A549 (cell line): ENCODE measurements at regions not wholly inside any gene's neighbourhood (a gene's known extent, or its start where the extent isn't known, plus 50 kb on each side); places are given as distances from the start of the nearest gene placed in this dataset.

Experiments used
- MAZ ChIP-seq: fragments of 150-350 bp; IDR thresholded peaks from 2 replicates; pipeline ENCODE4 v1.6.1; 2014; ENCODE audit warnings: antibody characterized with exemption, low read depth, low read length, borderline replicate concordance
- POLR2A ChIP-seq: IDR thresholded peaks from 2 replicates; pipeline ENCODE4 v1.6.1; 2012; ENCODE audit warnings: mild to moderate bottlenecking, low read length
- ZFP36 ChIP-seq: fragments of 450-650 bp; IDR thresholded peaks from 2 replicates; pipeline ENCODE4 v1.6.1; 2014; ENCODE audit warnings: borderline replicate concordance; ENCODE audit not compliant: partially characterized antibody
- TF ChIP-seq, protein P1 (sequence below): fragments of >200 bp; sonication (Bioruptor Twin); formaldehyde crosslinking; IDR thresholded peaks from 3 replicates; pipeline ENCODE4 v1.5.1; 2016

GRCh38 chr2:592737-593136 is 84.5 kb downstream of the TMEM18 start:
- TF ChIP-seq, protein P1, sequence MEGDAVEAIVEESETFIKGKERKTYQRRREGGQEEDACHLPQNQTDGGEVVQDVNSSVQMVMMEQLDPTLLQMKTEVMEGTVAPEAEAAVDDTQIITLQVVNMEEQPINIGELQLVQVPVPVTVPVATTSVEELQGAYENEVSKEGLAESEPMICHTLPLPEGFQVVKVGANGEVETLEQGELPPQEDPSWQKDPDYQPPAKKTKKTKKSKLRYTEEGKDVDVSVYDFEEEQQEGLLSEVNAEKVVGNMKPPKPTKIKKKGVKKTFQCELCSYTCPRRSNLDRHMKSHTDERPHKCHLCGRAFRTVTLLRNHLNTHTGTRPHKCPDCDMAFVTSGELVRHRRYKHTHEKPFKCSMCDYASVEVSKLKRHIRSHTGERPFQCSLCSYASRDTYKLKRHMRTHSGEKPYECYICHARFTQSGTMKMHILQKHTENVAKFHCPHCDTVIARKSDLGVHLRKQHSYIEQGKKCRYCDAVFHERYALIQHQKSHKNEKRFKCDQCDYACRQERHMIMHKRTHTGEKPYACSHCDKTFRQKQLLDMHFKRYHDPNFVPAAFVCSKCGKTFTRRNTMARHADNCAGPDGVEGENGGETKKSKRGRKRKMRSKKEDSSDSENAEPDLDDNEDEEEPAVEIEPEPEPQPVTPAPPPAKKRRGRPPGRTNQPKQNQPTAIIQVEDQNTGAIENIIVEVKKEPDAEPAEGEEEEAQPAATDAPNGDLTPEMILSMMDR = no peak
- TF ChIP-seq POLR2A (no peak), MAZ (no peak), ZFP36 (no peak)
